ENCODE measurements at regions not wholly inside any gene's neighbourhood (a gene's known extent, or its start where the extent isn't known, plus 50 kb on each side); places are given as distances from the start of the nearest gene placed in this dataset.

GRCh38 chr6:4220558-4220957 is 85.2 kb upstream of the ECI2 start:
- TF ChIP-seq CTCF (IDR thresholded peaks at IDR 0.05; ENCODE audit: low read depth, low read length) (no peak), POLR2A (IDR thresholded peaks at IDR 0.05; ENCODE audit: extremely low read depth, insufficient read length) (no peak), MAX (IDR thresholded peaks at IDR 0.05; ENCODE audit: low read depth, low read length) (no peak), MYC (IDR thresholded peaks at IDR 0.05; ENCODE audit: low read depth, low read length) (no peak)
